ENCODE measurements at regions not wholly inside any gene's neighbourhood (a gene's known extent, or its start where the extent isn't known, plus 50 kb on each side); places are given as distances from the start of the nearest gene placed in this dataset.

DNA sequence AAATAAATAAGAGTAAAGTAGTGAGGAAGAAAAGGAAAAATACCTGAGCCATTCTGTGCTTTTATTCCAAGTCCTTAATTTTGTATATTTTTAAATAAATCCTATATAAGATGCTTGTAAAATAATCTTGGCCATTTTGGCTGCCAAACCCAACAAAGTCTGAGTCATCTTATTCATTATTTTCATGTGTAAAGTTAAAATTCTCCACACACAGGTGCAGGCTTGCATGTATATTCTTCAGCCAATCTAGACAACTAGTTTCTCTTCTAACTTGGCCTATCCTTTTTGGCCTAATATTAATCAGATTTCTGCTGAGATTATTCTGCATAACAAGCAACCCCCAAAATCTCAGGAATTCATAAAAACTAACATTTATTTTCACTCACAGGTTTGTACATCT, 189.8 kb upstream of the ATP11B start:
- TF ChIP-seq, protein P1, sequence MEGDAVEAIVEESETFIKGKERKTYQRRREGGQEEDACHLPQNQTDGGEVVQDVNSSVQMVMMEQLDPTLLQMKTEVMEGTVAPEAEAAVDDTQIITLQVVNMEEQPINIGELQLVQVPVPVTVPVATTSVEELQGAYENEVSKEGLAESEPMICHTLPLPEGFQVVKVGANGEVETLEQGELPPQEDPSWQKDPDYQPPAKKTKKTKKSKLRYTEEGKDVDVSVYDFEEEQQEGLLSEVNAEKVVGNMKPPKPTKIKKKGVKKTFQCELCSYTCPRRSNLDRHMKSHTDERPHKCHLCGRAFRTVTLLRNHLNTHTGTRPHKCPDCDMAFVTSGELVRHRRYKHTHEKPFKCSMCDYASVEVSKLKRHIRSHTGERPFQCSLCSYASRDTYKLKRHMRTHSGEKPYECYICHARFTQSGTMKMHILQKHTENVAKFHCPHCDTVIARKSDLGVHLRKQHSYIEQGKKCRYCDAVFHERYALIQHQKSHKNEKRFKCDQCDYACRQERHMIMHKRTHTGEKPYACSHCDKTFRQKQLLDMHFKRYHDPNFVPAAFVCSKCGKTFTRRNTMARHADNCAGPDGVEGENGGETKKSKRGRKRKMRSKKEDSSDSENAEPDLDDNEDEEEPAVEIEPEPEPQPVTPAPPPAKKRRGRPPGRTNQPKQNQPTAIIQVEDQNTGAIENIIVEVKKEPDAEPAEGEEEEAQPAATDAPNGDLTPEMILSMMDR (IDR thresholded peaks at IDR 0.05) = no peak
- no peak for TF ChIP-seq EZH2 (IDR thresholded peaks at IDR 0.05; ENCODE audit: borderline replicate concordance, insufficient read depth, low read depth, low read length, poor library complexity, severe bottlenecking)
